Stimulated activated effector memory CD8-positive, alpha-beta T cell treated with anti-CD3 and anti-CD28 coated beads, Interleukin-12 subunit alpha, Interleukin-12 subunit beta, amount 100 ng/mL, for 72 hours (primary cell): ENCODE measurements at regions not wholly inside any gene's neighbourhood (a gene's known extent, or its start where the extent isn't known, plus 50 kb on each side); places are given as distances from the start of the nearest gene placed in this dataset.

Experiments used
- ATAC-seq: fragments of 150-1000 bp; cut with Tn5 transposase; 2 replicates; pipeline ENCODE4 v1.10.0; 2021
- DNase-seq, 2 donors: peaks; one replicate each; pipeline ENCODE4 v3.0.0; 2021 to 2022; ENCODE audit warnings: low spot score in 2 of 2
- H3K27ac Mint-ChIP-seq: one replicate; pipeline ENCODE4 v1.8.0; 2022; ENCODE audit warnings: mild to moderate bottlenecking, mixed read lengths
- H3K36me3 Mint-ChIP-seq: one replicate; pipeline ENCODE4 v1.8.0; 2022; ENCODE audit warnings: mild to moderate bottlenecking, mixed read lengths
- H3K4me1 Mint-ChIP-seq: one replicate; pipeline ENCODE4 v1.8.0; 2022; ENCODE audit warnings: mixed read lengths
- H3K4me3 Mint-ChIP-seq: one replicate; pipeline ENCODE4 v1.8.0; 2022; ENCODE audit warnings: mild to moderate bottlenecking, mixed read lengths
- H3K9me3 Mint-ChIP-seq: one replicate; pipeline ENCODE4 v1.8.0; 2022; ENCODE audit warnings: mixed read lengths

- Mint-ChIP-seq H3K36me3 (no peaks in the 10 kb centered on the region), H3K9me3 (no peaks in the 10 kb centered on the region), H3K4me1 (no peaks in the 10 kb centered on the region), H3K27ac (no peak overlapping the region), H3K4me3 (no peak overlapping the region)
- ATAC-seq (no peak), DNase-seq (no peak)
Measured at GRCh38 chr5:7190712-7191250, 205.2 kb upstream of the ADCY2 start.

GRCh38 chr5:7192016-7192415, 203.9 kb upstream of the ADCY2 start:
- H3K27ac Mint-ChIP-seq = no peak overlapping the region
- H3K9me3 Mint-ChIP-seq = no peaks in the 10 kb centered on the region
- no peak for ATAC-seq
- H3K4me1 Mint-ChIP-seq = no peaks in the 10 kb centered on the region
- H3K36me3 Mint-ChIP-seq = no peaks in the 10 kb centered on the region
- no peak for DNase-seq
- no peak overlapping the region for H3K4me3 Mint-ChIP-seq

GRCh38 chr5:7202846-7203245, 193.1 kb upstream of the ADCY2 start:
- Mint-ChIP-seq H3K27ac (no peak overlapping the region), H3K9me3 (peaks cover 15% of the 10 kb centered on the region), H3K4me3 (no peak overlapping the region), H3K4me1 (no peaks in the 10 kb centered on the region), H3K36me3 (no peaks in the 10 kb centered on the region)
- no peak for ATAC-seq
- no peak for DNase-seq

- Mint-ChIP-seq H3K4me3 (no peak overlapping the region), H3K9me3 (peaks cover 14% of the 10 kb centered on the region), H3K27ac (no peak overlapping the region), H3K4me1 (no peaks in the 10 kb centered on the region), H3K36me3 (no peaks in the 10 kb centered on the region)
- ATAC-seq = no peak
- no peak for DNase-seq
Measured at GRCh38 chr5:7207979-7208378, 188.0 kb upstream of the ADCY2 start.

GRCh38 chr5:7208938-7209337, 187.0 kb upstream of the ADCY2 start:
- H3K9me3 Mint-ChIP-seq = peaks cover 14% of the 10 kb centered on the region
- H3K4me1 Mint-ChIP-seq = no peaks in the 10 kb centered on the region
- H3K36me3 Mint-ChIP-seq = no peaks in the 10 kb centered on the region
- H3K4me3 Mint-ChIP-seq = no peak overlapping the region
- no peak overlapping the region for H3K27ac Mint-ChIP-seq
- ATAC-seq = no peak
- DNase-seq = no peak

- no peaks in the 10 kb centered on the region for H3K36me3 Mint-ChIP-seq
- ATAC-seq = no peak
- H3K9me3 Mint-ChIP-seq = peaks cover 10% of the 10 kb centered on the region
- no peak overlapping the region for H3K27ac Mint-ChIP-seq
- no peaks in the 10 kb centered on the region for H3K4me1 Mint-ChIP-seq
- no peak for DNase-seq
- H3K4me3 Mint-ChIP-seq = no peak overlapping the region
Measured at GRCh38 chr5:7209658-7210057, 186.3 kb upstream of the ADCY2 start.

- no peak for DNase-seq
- Mint-ChIP-seq H3K4me3 (no peak overlapping the region), H3K4me1 (no peaks in the 10 kb centered on the region), H3K9me3 (peaks cover 10% of the 10 kb centered on the region), H3K36me3 (no peaks in the 10 kb centered on the region), H3K27ac (no peak overlapping the region)
- ATAC-seq = no peak
Measured at GRCh38 chr5:7210549-7210948, 185.4 kb upstream of the ADCY2 start.

- no peaks in the 10 kb centered on the region for H3K4me1 Mint-ChIP-seq
- no peaks in the 10 kb centered on the region for H3K36me3 Mint-ChIP-seq
- H3K27ac Mint-ChIP-seq = no peak overlapping the region
- H3K9me3 Mint-ChIP-seq = peaks cover 8% of the 10 kb centered on the region
- no peak for ATAC-seq
- H3K4me3 Mint-ChIP-seq = no peak overlapping the region
- DNase-seq = no peak
Measured at GRCh38 chr5:7213525-7213924, 182.4 kb upstream of the ADCY2 start.

GRCh38 chr5:7214906-7215416, 181.0 kb upstream of the ADCY2 start:
- Mint-ChIP-seq H3K9me3 (peaks cover 8% of the 10 kb centered on the region), H3K36me3 (no peaks in the 10 kb centered on the region), H3K4me1 (no peaks in the 10 kb centered on the region), H3K4me3 (no peak overlapping the region), H3K27ac (no peak overlapping the region)
- DNase-seq (no peak), ATAC-seq (no peak)

- DNase-seq (no peak), ATAC-seq (no peak)
- Mint-ChIP-seq H3K36me3 (no peaks in the 10 kb centered on the region), H3K4me3 (no peak overlapping the region), H3K27ac (no peak overlapping the region), H3K9me3 (peaks cover 5% of the 10 kb centered on the region), H3K4me1 (no peaks in the 10 kb centered on the region)
Measured at GRCh38 chr5:7218141-7218540, 177.8 kb upstream of the ADCY2 start.

GRCh38 chr5:7220156-7220555, 175.8 kb upstream of the ADCY2 start:
- Mint-ChIP-seq H3K27ac (no peak overlapping the region), H3K4me3 (no peak overlapping the region), H3K4me1 (no peaks in the 10 kb centered on the region), H3K36me3 (no peaks in the 10 kb centered on the region), H3K9me3 (peaks cover 5% of the 10 kb centered on the region)
- DNase-seq (no peak), ATAC-seq (no peak)

- no peak for ATAC-seq
- H3K4me1 Mint-ChIP-seq = no peaks in the 10 kb centered on the region
- H3K9me3 Mint-ChIP-seq = peaks cover 5% of the 10 kb centered on the region
- no peaks in the 10 kb centered on the region for H3K36me3 Mint-ChIP-seq
- H3K27ac Mint-ChIP-seq = no peak overlapping the region
- no peak overlapping the region for H3K4me3 Mint-ChIP-seq
- no peak for DNase-seq
Measured at GRCh38 chr5:7221041-7221440, 174.9 kb upstream of the ADCY2 start.

GRCh38 chr5:7225826-7226225, 170.1 kb upstream of the ADCY2 start:
- no peak overlapping the region for H3K4me3 Mint-ChIP-seq
- peaks cover 11% of the 10 kb centered on the region for H3K9me3 Mint-ChIP-seq
- no peaks in the 10 kb centered on the region for H3K36me3 Mint-ChIP-seq
- no peaks in the 10 kb centered on the region for H3K4me1 Mint-ChIP-seq
- no peak overlapping the region for H3K27ac Mint-ChIP-seq
- no peak for DNase-seq
- ATAC-seq = no peak

GRCh38 chr5:7242118-7242710, 153.7 kb upstream of the ADCY2 start:
- ATAC-seq = no peak
- Mint-ChIP-seq H3K4me1 (no peaks in the 10 kb centered on the region), H3K36me3 (no peaks in the 10 kb centered on the region), H3K9me3 (peaks cover 13% of the 10 kb centered on the region), H3K4me3 (no peak overlapping the region), H3K27ac (no peak overlapping the region)
- DNase-seq = no peak

GRCh38 chr5:7244208-7244607, 151.7 kb upstream of the ADCY2 start:
- H3K9me3 Mint-ChIP-seq = peaks cover 3% of the 10 kb centered on the region
- DNase-seq (no peak), ATAC-seq (no peak)
- no peaks in the 10 kb centered on the region for H3K4me1 Mint-ChIP-seq
- H3K36me3 Mint-ChIP-seq = no peaks in the 10 kb centered on the region
- H3K4me3 Mint-ChIP-seq = no peak overlapping the region
- no peak overlapping the region for H3K27ac Mint-ChIP-seq

- ATAC-seq (no peak), DNase-seq (no peak)
- Mint-ChIP-seq H3K4me3 (no peak overlapping the region), H3K4me1 (no peaks in the 10 kb centered on the region), H3K27ac (no peak overlapping the region), H3K36me3 (no peaks in the 10 kb centered on the region), H3K9me3 (peaks cover 3% of the 10 kb centered on the region)
Measured at GRCh38 chr5:7245121-7245651, 150.8 kb upstream of the ADCY2 start.
